CD1c-positive myeloid dendritic cell (primary cell): ENCODE measurements at regions not wholly inside any gene's neighbourhood (a gene's known extent, or its start where the extent isn't known, plus 50 kb on each side); places are given as distances from the start of the nearest gene placed in this dataset.
A peak's percentile ranks its signal among the peaks of the same experiment; 100 is the strongest.

Experiments
- DNase-seq: peaks from one replicate; pipeline ENCODE4 v3.0.0-alpha.2; 2016; ENCODE audit errors: extremely low spot score

DNA sequence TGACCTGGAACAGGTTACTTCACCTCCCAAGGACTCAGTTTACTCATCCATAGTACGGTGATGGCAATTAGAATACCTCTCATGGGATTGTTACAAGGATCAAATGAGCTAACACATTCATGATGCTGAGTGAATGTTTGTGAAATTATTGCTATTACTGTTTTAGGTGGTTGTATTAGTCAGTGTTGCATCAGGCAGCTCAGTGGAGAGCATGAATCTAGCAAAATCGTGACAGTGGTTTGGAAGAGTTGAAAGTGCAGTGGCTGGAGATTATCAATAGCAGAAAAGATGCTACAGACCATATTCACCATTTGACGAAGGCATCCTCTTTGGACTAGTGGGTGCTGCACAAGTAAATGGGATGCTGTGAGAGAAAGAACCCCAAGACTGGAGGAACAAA, 50.4 kb upstream of the CTNNBL1 start:
- no peak for DNase-seq

DNA sequence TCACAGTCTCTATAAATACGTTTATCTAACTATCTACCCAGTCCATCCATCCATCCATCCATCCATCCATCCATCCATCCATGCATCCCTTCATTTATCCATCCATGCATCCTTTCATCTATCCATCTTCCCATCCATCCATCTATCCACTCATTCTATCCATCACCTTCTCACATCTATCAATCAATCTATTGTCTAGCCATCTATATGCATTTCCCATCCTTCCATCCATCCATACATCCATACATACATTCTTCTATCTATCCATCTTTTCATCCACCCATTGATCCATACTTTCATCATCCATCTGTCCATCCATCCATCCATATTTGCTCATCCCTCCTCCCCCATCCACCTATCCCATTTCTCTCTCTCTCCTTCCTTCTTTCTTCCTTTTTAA, 51.6 kb upstream of the CTNNBL1 start:
- DNase-seq: no peak

DNA sequence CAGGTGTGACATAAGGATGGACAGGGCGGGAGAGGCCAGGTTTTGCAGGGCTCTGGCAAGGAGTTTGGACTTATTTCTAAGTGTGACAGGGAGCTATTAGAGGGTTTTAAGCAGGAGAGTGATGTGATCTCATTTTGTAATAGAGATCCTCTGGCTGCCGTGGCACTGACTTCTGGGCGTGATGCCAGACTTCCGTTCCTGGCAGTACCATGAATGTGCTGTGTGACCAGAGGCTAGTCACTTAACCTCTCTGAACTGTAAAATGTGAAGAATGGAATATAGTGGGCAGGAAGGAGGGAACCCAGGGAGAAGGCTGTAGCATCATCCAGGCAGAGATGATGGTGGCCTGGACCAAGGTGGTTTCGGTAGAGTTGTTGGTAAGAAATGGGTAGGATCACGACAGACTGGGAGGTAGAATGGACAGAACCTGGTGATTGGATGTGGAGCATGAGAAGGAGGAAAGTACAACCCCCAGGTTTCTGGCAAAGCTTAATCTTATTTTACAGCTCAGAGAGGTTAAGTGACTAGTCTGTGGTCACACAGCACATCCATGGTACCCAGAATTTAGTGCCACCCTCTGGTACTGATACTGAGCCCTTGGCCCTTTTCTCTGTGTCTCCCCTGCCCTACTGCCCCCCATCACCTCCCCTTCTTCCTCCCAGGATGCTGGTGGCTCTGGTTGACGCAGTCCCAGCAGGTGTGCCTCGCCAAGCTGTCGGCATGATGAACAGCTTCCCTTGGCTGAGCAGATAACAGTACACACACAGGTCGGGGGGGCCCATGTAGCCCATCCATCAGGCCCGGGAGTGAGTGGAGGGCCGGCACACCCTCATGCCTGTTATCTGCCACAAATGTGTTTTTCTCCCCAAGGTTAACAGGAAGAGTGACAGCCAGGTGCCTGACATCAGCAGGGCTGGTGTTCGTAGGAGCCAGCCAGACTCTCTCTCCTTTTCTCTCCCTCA, 52.9 kb upstream of the CTNNBL1 start:
- no peak for DNase-seq

DNA sequence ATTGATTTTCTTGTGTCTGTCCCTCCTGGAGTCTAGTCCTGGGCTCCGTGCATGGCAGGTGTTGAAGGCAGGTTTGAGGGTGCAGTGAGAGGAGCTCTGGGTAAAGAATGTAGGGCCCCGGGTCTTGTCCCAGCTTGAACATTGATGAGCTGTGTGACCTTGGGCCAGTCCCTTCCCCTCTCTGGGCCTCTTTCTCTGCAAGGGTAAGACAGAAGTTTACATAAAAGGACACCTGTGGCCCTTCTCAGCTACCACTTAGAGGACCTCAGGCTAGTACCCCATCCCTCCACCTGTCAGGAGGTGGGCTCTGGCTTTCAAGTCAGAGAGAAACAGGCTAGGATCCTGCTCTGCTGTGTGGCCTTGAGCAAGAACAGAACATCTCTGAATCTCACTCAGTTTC, 55.3 kb upstream of the CTNNBL1 start:
- DNase-seq: no peak

DNA sequence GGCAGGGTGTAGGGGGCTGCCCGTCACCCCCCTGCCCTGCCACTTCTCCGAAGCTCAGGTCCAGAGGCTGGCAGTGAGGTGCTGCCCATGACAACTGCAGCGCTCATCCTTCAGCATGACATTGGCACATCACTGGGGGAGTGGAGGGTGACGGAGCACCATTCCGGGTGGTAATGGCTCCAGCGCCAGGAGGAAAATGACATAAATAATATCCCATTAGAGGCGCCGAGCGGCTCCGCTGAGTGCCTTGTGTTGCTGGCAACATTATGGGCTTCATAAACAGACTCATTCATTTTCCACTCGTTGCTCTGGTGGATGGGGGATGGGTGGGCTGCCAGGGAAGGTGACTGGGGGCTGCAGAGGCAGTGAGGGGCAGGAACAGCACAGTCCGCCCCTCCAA, 56.9 kb upstream of the CTNNBL1 start:
- no peak for DNase-seq

DNA sequence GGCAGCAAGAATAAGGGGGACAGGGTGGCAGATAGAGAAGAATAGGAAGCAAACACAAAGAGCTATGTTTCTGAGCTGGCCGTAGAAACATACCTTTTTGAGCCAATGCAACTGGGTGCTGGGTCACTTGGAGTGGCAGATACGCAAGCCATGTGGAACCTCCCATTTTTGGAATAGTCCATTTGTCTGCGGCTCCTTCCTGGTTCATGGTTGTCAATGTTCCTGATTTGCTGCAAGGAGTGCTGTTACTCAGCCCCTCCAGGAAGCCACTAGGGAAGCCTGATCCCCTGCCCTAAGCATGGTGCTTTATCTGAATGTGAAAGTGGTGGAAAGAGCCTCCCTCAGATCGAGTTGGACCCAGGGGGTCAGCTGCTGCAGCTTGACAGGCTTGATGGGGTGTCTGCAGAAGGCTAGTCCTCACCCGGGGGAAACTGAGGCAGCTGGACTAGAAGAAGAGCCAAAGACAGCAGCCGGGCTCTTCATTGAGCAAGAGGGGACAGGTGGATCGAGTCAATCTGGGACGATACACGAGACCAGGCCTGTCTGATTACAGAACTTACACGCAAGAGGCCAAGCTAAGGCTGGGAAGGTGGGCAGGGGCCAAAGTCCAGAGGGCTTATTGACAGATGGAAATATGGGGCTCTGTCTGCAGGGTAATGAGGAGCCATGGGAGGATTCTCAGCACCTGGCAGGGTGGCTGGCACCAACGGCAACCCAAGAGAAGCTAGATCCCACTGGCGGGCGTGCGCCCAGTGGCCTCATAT, 57.4 kb upstream of the CTNNBL1 start:
- DNase-seq: no peak

DNA sequence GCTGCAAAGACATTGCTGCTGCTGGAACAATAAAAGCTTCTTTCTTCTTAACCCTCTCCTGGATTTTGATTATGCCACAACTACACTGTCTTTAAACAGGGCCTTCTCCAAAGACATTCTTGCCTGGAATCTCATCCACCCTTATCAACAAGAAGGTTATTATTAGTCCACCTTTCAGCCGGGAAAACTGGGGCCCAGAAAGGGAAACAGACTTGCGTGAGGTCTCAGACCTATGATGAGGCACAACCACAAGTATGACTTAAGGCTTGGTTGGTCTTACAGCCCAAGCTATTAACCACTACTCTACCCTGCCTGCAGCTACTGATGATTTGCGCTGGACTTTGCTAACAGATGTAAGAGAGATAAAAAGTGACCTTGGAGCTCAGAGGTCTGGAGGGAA, 62.8 kb upstream of the CTNNBL1 start:
- no peak for DNase-seq

DNA sequence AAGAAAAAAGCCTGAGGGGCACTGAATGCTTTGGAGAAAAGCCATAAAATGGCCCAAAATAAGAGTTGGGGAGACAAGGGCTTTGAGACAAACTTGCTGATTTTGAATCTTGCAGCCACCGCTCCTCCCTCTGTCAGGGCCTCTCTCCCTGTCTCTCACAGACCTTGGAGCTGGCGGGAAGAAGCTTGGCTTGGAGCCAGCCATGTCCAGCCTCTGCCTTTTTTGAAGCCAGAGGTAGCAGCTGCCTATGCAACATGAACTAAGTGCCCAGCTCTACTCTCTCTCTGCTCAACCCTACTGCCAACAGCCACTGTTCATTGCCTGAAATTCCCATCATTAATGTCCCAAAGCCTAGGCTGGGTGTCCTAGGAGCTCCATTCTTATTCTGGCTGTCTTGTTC, 63.7 kb upstream of the CTNNBL1 start:
- DNase-seq: no peak

DNA sequence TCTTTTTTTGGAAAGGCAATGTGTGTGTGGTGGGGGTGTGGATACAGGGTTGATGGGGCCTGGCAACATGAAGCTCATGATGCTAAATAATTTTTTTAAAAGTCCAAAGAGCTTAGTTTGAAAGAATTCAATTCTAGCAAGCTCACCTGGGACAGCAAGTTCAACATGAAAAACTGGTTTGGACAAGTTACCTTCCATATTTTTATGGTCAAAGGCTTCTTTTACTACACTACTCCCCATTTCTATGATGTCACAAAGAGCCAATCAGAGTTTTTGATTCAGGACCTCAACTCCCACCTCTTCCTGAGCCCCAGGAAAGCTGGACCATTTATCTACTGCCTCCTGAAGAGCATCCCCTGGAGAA, 66.1 kb upstream of the CTNNBL1 start:
- no peak for DNase-seq

DNA sequence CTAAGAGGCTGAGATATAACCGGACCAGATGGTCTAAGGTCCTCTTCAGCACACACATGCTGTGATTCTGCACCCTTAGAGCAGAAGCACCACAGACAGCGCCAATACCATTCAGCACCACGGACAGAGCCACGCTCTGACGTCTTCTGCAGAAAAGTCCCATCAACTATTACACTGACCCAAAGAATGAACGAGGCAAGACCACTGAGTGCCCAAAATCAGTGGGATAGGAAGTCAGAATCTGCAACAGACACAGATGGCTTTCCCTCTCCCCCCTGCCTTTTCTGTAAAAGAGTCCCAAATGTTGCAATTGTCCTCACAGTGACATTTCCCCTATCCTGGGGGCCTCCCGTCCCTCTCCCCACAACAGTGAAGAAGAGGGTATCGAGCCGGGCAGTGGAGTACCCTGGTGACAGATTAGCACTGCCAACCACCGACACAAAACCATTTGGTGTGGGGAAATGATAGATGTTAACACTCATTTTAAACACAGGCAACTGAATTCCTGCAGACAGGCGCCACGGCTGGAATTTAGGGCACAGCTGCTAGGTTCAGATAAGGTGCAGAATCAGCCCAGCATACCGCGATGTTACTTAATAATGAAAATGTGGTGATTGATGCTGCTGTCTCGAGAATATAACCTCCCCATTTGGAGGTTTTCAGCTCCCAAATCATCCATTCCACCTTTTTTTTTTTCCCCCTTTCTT, 66.6 kb upstream of the CTNNBL1 start:
- DNase-seq: peak; percentile 38

DNA sequence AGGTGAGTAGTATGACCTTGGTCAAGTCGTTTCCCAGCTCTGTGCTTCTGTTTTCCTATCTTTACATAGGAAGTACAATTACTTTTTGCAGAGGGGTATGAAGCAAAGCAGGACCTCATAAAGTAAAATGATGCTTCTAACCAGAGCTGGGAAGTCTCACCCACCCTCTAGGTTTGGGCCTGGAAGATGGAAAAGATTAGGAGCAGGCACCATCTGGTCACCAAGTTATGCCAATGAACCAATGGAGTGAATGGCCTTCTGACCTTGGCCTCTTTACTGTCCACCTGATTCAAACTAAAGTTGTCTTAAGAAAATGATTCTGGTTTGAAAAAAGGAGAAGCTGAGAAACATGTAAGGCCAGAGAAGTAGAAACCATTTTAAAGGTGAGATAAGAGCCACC, 68.9 kb upstream of the CTNNBL1 start:
- no peak for DNase-seq

DNA sequence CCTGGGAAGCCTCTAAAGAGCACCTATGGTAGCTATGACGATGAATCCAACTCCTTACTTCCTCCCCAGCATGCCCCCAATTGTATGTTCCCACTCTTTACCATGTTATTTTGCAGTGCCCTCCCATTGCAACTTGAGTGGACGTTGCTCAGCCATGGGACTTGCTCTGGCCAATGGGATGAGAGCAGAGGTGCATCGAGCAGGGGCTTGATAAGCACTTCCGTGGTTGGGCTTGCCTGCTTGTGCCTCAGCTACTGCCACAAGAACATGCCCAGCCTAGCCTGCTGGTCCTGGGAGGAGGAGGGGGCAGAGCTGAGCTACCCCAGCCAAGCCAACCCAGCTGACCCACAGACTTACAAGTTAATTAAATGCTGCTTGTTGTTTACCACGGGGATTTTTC, 71.1 kb upstream of the CTNNBL1 start:
- DNase-seq: no peak

DNA sequence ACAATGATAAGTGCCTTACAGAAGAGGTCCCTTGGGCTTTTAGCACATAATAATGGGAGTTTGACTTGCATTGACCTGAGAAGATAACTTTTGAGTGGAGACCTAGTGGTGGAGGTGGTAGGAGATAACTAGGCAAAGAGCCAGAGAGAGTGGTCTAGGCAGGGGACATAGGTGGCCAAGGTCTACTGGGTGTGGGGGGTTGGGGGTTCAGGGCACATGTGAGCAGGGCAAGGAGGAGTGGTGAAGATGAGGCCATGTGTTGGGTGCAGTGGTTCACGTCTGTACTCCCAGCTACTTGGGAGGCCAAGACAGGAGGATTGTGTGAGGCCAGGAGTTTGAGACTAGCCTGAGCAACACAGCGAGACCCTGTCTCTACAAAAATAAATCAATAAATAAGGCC, 74.3 kb upstream of the CTNNBL1 start:
- no peak for DNase-seq

DNA sequence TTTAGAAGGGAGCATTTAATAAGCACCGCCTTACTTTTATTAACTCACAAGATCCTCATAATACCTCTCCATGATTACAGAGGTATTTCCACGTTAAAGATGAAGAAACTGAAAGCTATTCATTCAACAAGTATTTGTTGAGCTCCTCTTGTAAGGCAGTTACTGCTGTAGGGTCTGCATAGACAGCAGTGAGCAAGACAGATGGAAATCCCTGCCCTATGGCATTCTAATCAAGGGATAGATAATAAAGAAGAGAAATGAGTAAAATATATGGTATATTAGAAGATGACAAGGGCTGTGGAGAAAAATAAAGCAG, 77.8 kb upstream of the CTNNBL1 start:
- no peak for DNase-seq

DNA sequence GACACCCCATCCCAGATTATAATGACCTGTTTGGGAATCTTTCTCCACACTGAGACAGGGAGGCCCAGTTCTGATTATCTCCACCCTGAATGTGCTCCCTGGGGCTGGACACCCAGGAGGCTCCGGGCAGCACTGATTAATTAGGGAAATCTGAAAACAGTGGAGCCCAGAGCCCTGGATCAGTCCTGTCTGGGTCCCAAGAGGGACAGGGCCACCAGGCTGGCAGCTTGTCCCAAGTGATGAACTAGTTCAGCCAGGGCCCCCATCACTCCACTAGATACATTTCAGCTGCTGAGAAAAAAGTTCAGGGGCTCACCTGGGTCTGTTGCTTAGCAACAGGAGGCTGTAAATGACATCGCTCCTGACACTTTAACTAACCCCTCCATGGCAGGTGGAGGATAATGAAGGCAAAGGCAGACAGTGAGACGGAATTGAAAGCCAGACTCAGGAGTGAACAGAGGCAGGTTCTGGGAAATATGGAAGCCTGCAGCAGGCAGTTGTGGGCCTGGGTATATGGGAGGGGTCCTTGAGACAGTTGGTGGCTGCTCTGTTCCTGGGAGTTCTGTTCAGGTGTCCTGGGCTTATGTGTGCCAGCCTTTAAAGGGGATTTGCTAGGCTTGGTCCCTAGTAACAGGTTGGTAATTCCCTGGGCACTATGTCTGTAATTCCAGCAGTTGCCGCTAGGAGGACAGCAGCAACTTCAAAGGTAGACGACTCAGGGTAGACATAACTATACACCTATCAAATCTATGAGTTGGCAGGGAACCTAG, 78.3 kb upstream of the CTNNBL1 start:
- DNase-seq: peak; percentile 49

DNA sequence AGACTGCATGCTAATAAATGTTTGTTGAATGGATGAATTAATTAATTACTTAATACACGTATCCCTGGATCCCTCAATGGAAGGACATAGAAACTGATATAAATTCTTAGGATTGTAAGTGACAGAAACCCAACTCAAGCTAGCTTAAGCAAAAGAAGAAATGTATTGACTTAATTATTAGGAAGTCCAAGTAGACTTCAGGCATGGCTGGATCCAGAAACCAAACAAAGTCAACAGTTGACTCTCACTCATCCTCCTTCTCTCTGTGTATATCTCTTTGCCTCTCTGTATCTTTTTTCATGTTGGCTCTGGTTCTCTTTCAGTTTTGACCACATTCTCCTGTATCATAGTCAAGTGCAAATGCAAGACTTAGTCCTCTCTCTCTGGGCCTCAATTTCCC, 82.0 kb upstream of the CTNNBL1 start:
- DNase-seq: no peak

DNA sequence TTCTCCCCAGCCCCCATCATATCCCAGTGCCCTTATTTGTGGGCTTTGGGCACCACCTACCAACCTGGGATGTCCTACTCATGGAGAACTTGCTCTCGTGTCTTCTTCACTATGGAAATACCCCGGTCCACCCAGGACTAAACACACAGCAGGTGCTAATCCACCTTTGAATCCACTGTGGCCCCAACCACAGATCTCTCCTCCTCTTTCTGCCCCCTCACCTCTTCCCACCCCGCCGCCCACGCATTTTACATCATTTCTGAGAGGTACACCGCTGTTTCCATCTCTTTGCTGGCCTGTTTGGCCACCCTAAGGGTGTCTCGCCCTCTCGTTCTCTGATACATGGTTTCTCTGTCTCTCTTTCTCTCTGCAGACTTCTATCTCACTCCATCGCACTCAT, 82.5 kb upstream of the CTNNBL1 start:
- DNase-seq: no peak

DNA sequence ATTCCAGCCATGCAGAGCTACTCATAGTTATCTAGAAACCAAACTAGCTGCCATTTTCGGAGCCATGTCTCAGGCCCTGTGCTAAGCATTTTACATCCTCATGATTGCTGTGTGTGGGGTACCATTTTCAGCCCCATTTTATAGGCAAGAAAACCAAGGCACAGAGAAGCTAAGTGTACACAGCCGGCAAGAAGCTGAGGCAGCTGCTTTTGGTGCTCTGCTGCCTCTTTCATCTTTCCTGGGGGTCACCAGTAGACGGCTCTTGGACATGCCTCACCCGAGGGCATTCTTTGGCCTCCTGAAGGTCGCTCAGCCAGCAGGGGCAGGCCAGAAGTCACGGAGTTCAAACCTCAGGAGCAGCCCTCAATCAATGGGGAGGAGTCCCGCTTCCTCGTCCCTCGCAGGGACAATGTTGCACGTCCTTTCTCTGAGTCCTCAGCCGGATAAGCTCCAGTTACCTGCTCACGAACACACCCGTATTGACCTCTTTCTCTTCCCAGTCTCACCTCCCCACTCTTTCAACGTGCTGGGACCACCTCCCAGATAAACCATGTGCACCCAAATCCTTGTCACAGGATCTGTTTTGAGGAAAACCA, 82.6 kb upstream of the BLCAP start:
- no peak for DNase-seq

DNA sequence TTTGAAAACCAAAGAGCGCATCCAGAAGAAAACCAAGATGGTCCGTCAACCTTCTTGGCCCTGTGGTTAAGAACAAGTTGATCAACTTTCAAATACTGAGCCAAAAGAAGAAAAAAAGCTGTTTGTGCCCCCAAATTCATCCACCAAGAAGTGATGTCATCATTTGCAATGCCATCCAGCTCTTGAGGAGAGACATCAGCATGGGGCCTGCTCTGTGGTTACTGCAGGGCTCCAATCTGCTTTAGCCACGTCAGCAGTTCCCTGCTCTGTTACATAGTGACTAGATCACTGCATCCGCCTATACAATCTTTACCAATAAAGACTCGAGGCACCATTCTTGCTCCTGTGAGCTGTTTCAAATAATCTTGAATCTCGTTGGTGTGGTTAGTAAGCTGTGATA, 75.0 kb upstream of the BLCAP start:
- no peak for DNase-seq

DNA sequence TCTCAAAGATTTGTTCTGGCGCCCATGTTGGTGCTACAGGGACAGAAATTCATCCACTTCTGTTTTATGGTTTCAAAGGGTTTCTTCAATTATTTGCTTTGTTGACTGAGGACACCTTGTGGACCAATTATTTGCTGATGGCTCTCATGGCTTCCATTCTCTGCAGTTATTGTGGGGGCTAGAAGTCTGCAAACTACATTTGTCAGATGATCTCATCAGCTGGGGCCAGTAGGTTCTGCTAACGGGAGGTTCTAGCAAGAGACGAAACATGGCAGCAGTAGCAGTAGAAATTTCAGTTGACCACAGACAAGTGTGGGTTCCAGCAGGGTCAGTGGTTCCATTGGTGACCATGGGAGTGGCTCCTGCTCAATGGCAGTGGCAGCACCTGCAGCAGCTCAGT, 72.8 kb upstream of the BLCAP start:
- no peak for DNase-seq

DNA sequence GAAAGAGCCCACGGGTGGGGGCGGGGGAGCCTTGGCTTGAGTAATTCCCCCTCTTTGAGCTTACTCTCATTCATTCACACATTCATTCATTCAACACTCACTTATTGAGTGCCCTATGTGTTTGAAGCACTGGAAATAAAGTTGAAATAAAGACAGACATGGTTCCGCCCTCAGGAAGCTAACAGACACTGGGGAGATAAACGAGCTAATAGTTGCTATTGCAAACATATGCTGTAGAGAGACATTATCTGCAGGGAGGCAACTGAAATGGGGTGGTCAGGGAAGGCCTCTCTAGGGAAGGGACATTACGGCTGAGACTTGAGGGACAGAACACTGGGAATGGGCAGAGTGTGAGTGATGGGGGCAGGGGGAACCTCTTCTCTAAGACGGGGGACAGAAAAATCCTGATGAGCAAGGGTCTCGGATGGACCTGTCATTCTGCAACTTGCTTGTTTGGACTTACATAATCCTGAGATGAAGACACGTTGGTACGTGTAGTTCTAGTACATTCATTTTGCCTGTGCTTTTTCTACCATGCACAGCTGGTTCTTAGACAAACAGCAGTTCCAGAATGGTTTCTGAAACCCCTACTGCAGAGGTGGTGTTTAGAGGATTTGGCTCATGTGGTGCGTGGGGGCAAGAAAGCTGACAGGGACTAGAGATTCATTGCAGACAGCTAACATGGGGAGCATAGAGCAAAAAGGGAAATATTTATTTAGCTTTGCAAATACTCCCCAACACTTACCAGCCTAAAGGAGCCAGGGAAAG, 71.1 kb upstream of the BLCAP start:
- DNase-seq: no peak
